ENCODE measurements at regions not wholly inside any gene's neighbourhood (a gene's known extent, or its start where the extent isn't known, plus 50 kb on each side); places are given as distances from the start of the nearest gene placed in this dataset.

- no peak for TF ChIP-seq CTCF (IDR thresholded peaks at IDR 0.05; ENCODE audit: unreplicated experiment in 3 of 3)
- no peak overlapping the region for H3K27ac Mint-ChIP-seq
- no peaks in the 10 kb centered on the region for H3K4me1 Mint-ChIP-seq
- H3K9me3 Mint-ChIP-seq: peaks cover 4% of the 10 kb centered on the region
- no peak overlapping the region for H3K4me3 Mint-ChIP-seq
- no peaks in the 10 kb centered on the region for H3K36me3 Mint-ChIP-seq (ENCODE audit: low read depth)
- peaks cover 29% of the 10 kb centered on the region for H3K27me3 Mint-ChIP-seq (ENCODE audit: low read depth)
Measured at GRCh38 chr11:71309611-71310010, 57.2 kb upstream of the SHANK2 start.

GRCh38 chr11:71309181-71309580 lies 56.8 kb upstream of the SHANK2 start:
- no peaks in the 10 kb centered on the region for H3K4me1 Mint-ChIP-seq
- H3K27me3 Mint-ChIP-seq (ENCODE audit: low read depth): peaks cover 32% of the 10 kb centered on the region
- no peak overlapping the region for H3K27ac Mint-ChIP-seq
- H3K9me3 Mint-ChIP-seq: peaks cover 4% of the 10 kb centered on the region
- H3K36me3 Mint-ChIP-seq (ENCODE audit: low read depth): no peaks in the 10 kb centered on the region
- no peak for TF ChIP-seq CTCF (IDR thresholded peaks at IDR 0.05; ENCODE audit: unreplicated experiment in 3 of 3)
- H3K4me3 Mint-ChIP-seq: no peak overlapping the region

GRCh38 chr11:71307811-71308645 lies 55.7 kb upstream of the SHANK2 start:
- TF ChIP-seq CTCF (IDR thresholded peaks at IDR 0.05; ENCODE audit: unreplicated experiment in 3 of 3): no peak
- no peak overlapping the region for H3K27ac Mint-ChIP-seq
- H3K36me3 Mint-ChIP-seq (ENCODE audit: low read depth): no peaks in the 10 kb centered on the region
- no peak overlapping the region for H3K4me3 Mint-ChIP-seq
- peaks cover 35% of the 10 kb centered on the region for H3K27me3 Mint-ChIP-seq (ENCODE audit: low read depth)
- no peaks in the 10 kb centered on the region for H3K4me1 Mint-ChIP-seq
- peaks cover 4% of the 10 kb centered on the region for H3K9me3 Mint-ChIP-seq

GRCh38 chr11:71305451-71306125 lies 53.2 kb upstream of the SHANK2 start:
- H3K4me1 Mint-ChIP-seq: peaks cover 11% of the 10 kb centered on the region
- H3K9me3 Mint-ChIP-seq: no peaks in the 10 kb centered on the region
- peaks cover 29% of the 10 kb centered on the region for H3K27me3 Mint-ChIP-seq (ENCODE audit: low read depth)
- no peak overlapping the region for H3K27ac Mint-ChIP-seq
- no peak for TF ChIP-seq CTCF (IDR thresholded peaks at IDR 0.05; ENCODE audit: unreplicated experiment in 3 of 3)
- H3K36me3 Mint-ChIP-seq (ENCODE audit: low read depth): no peaks in the 10 kb centered on the region
- H3K4me3 Mint-ChIP-seq: no peak overlapping the region

GRCh38 chr11:71305041-71305440 lies 52.7 kb upstream of the SHANK2 start:
- H3K36me3 Mint-ChIP-seq (ENCODE audit: low read depth): no peaks in the 10 kb centered on the region
- H3K9me3 Mint-ChIP-seq: no peaks in the 10 kb centered on the region
- H3K27me3 Mint-ChIP-seq (ENCODE audit: low read depth): peaks cover 29% of the 10 kb centered on the region
- H3K27ac Mint-ChIP-seq: no peak overlapping the region
- H3K4me1 Mint-ChIP-seq: peaks cover 16% of the 10 kb centered on the region
- no peak for TF ChIP-seq CTCF (IDR thresholded peaks at IDR 0.05; ENCODE audit: unreplicated experiment in 3 of 3)
- H3K4me3 Mint-ChIP-seq: no peak overlapping the region
